GM12872 (cell line): ENCODE measurements at regions not wholly inside any gene's neighbourhood (a gene's known extent, or its start where the extent isn't known, plus 50 kb on each side); places are given as distances from the start of the nearest gene placed in this dataset.

Source experiments
- TF ChIP-seq, protein P1 (sequence below): IDR thresholded peaks from 3 replicates; pipeline ENCODE4 v1.5.1; 2011; ENCODE audit warnings: low read depth, mild to moderate bottlenecking, low read length, moderate library complexity; ENCODE audit not compliant: insufficient read depth

DNA sequence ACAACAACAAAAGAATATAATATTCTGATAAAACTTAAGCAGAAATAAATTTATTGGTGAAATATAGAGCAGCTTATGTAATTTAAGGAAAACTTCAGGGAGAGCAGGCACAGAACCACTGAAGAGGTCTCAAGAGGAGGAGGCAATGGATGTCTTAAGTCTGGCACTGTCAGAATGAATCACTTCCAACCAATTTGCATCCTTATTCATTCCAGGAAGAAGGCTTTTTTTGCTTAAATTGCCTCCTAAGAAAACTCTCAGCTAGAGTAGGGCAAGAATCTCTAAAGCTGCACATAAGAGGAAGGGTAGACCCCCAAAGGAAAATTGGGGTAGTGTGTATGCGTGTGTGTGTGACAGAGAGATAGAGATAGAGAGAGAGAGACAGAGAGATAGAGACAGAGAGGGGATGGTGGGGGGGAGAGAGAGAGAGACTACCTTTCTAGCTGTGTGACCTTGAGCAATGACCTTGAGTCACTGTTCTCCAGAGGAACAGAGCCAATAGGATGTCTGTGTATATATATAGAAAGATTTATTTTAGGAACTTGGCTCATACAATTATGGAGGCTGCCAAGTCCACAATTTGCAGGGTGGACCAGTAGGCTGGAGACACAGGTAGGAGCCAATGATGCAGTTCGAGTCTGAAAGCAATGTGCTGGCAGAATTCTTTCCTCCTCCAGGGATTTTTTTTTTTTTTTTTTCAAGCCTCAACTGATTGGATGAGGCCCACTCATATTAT is 96.4 kb upstream of the LINC00305 start:
- TF ChIP-seq, protein P1, sequence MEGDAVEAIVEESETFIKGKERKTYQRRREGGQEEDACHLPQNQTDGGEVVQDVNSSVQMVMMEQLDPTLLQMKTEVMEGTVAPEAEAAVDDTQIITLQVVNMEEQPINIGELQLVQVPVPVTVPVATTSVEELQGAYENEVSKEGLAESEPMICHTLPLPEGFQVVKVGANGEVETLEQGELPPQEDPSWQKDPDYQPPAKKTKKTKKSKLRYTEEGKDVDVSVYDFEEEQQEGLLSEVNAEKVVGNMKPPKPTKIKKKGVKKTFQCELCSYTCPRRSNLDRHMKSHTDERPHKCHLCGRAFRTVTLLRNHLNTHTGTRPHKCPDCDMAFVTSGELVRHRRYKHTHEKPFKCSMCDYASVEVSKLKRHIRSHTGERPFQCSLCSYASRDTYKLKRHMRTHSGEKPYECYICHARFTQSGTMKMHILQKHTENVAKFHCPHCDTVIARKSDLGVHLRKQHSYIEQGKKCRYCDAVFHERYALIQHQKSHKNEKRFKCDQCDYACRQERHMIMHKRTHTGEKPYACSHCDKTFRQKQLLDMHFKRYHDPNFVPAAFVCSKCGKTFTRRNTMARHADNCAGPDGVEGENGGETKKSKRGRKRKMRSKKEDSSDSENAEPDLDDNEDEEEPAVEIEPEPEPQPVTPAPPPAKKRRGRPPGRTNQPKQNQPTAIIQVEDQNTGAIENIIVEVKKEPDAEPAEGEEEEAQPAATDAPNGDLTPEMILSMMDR, result no peak

DNA sequence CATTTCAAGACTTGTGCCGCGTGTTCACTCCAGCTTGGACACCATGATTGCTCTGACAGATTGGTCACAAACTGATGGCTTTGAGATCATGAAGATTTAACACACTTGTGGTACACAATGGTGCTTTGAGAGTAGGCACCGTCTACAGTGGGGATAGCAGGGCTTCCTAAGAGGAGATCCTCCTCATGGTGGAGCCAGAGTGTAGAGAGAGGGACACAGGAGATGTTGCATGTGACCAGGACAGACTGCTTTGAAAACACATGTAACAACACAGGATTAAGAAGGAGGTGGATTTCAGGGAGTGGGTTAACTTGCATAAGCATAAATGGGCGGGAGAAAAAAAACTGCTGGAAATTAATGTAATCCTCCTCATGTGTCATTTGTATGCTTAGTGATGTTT is 95.7 kb upstream of the LINC00305 start:
- TF ChIP-seq, protein P1, result no peak

DNA sequence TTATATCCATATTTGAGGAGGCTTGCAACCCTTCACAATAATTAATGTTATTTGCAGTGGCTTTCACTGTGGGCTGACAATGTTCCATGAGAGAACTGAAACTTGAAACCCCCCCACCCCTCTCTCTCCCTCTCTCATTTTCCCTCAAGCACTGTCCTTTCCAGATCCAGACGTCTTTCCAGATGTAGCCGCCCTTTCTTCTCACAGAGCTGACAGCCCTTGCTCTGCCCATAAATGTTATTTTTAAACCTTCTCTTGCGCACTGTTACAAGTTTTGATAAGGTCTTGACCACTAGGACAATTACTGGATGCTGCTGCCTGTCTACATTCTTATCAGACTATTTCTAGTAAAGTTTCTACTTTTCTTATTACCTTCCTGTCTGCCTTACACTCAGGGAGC is 91.4 kb upstream of the LINC00305 start:
- TF ChIP-seq, protein P1, result no peak

DNA sequence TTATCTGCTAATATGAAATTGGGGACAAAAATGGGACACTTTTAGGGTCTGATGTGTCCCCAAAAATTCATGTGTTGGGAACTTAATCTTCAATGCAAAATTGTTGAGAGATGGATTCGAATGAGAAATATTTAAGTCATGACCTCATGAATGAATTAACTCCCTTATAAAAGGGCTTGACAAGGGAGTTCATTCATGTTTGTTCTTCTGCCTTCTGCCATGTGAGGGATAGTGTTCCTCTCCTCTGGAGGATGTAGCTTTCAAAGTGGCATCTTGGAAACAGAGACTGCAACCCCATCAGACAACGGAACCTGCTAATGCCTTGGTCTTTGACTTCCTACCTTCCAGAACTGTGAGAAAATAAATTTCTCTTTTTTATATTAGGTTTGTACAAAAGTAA is 89.2 kb upstream of the LINC00305 start:
- TF ChIP-seq, protein P1, result no peak

DNA sequence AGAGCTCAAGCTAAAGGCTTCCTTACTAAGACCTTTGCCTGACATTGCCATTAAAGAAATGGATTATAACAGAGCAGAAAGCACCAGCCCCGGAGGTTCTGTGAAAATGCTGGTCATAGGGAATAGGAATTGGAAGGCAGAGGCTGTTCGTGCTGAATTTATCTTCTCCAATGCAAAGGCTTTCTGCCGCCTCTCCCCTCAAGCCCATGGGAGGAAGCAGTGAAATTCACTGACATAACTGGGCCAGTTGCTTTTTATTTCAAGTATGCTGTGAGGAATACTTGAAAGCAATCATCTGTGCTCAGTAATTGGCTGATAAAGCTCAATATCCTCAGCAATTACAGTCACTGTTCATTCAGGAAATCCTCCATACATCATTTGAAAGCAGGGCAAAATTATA is 85.4 kb upstream of the LINC00305 start:
- TF ChIP-seq, protein P1, result no peak

DNA sequence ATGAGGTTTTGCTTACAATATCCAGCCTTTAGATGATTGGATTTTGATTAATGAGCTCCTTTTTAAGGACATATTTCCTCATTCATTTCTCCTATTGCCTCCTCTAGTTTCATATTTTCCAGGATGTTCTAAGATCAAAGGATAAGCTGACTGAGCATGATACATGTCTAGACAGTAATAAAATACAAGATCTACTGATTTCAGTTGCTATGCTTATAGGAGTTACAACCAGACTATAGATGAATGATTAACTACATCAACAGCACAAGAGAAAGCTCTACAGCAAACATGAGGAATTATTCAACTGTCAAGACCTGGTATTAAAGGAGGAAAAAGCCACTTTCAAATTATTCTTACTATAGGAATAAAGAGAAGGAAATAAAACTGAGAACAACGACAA is 85.0 kb upstream of the LINC00305 start:
- TF ChIP-seq, protein P1, result no peak

DNA sequence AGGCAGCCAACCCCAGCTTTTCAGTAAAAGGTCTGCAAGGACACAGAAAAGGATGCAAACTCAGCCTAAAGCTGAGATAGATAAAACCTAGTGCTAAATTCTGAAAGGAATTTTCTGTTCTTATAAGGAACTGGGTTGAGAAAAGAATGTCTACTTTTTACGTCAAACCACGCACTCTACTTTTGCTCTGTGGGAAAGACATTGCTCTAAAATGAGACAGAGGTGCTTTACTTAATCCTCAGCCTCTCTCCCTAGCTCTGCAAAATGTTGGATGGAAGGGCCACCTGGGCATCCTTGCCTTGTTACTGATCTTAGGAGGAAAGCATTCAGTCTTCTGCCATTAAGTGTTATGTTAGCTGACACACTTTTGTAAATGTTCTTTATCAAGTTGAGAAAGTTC is 72.1 kb upstream of the LINC00305 start:
- TF ChIP-seq, protein P1, result no peak
